Spleen (tissue), 7 donors: ENCODE measurements at regions not wholly inside any gene's neighbourhood (a gene's known extent, or its start where the extent isn't known, plus 50 kb on each side); places are given as distances from the start of the nearest gene placed in this dataset.
"Not testable (repeated sequence)": the region's sequence is repeated elsewhere in the genome, so short reads cannot be mapped to it uniquely, and the experiment has no call there.

Experiments used
- POLR2A ChIP-seq, 3 donors: fragments of 450-650 bp; IDR thresholded peaks; one replicate each; pipeline ENCODE4 v1.5.1; 2017; ENCODE audit warnings: antibody characterized with exemption in 3 of 3, mild to moderate bottlenecking in 1 of 3
- POLR2AphosphoS5 ChIP-seq, 3 donors: sonication (generic); formaldehyde crosslinking; IDR thresholded peaks; one replicate each; pipeline ENCODE4 v1.5.1; 2017; ENCODE audit warnings: antibody characterized with exemption in 3 of 3
- TF ChIP-seq, protein P1 (sequence below), 11 experiments: fragments of 200-600 bp in 7 of 11; fragments of 450-650 bp in 4 of 11; sonication (generic) in 4 of 11; IDR thresholded peaks in 8 of 11; conservative IDR thresholded peaks in 3 of 11; 1 replicate in 7 of 11; 2 replicates in 4 of 11; pipeline versions ENCODE4 v1.4.0 to v1.8.0; 2016 to 2021; ENCODE audit warnings: antibody characterized with exemption in 11 of 11, inconsistent platforms in 4 of 11, mild to moderate bottlenecking in 1 of 11
- donor health status: DM: no; HTN: no; CAD: no; lungs with moderate emphysema.
- donor health status: DM: no; HTN: no; CAD: no.
- donor health status: DM: no; HTN: no; CAD: no.

DNA sequence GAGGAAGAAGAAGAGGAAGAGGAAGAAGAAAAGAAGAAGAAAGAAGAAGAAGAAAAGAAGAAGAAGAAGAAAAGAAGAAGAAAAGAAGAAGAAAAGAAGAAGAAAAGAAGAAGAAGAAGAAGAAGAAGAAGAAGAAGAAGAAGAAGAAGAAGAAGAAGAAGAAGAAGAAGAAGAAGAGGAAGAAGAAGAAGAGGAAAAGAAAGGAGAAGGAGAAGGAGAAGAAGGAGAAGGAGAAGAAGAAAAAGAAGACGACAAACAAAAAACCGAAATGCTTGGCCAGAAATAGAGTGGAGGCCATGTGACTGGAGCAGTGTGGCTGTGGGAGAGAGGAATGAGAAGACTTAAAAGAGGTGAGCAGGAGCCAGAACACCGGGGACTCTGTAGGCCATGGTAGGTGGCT lies 75.1 kb downstream of the GLUL start:
- TF ChIP-seq POLR2A, POLR2AphosphoS5 (IDR thresholded peaks at IDR 0.05): not testable (repeated sequence)
- TF ChIP-seq, protein P1, sequence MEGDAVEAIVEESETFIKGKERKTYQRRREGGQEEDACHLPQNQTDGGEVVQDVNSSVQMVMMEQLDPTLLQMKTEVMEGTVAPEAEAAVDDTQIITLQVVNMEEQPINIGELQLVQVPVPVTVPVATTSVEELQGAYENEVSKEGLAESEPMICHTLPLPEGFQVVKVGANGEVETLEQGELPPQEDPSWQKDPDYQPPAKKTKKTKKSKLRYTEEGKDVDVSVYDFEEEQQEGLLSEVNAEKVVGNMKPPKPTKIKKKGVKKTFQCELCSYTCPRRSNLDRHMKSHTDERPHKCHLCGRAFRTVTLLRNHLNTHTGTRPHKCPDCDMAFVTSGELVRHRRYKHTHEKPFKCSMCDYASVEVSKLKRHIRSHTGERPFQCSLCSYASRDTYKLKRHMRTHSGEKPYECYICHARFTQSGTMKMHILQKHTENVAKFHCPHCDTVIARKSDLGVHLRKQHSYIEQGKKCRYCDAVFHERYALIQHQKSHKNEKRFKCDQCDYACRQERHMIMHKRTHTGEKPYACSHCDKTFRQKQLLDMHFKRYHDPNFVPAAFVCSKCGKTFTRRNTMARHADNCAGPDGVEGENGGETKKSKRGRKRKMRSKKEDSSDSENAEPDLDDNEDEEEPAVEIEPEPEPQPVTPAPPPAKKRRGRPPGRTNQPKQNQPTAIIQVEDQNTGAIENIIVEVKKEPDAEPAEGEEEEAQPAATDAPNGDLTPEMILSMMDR (IDR thresholded peaks at IDR 0.05 in 8 of 11, conservative IDR thresholded peaks at IDR 0.05 in 3 of 11), result not testable (repeated sequence)
